ENCODE measurements at regions not wholly inside any gene's neighbourhood (a gene's known extent, or its start where the extent isn't known, plus 50 kb on each side); places are given as distances from the start of the nearest gene placed in this dataset.

GRCh38 chr11:104792861-104793260 lies 105.4 kb downstream of the CASP12 start:
- Histone ChIP-seq H3K27me3 (no peaks in the 10 kb centered on the region), H3K4me3 (no peak overlapping the region), H3K9me3 (no peaks in the 10 kb centered on the region), H3K36me3 (no peaks in the 10 kb centered on the region), H3K27ac (no peak overlapping the region), H3K4me1 (no peaks in the 10 kb centered on the region)
- TF ChIP-seq POLR2AphosphoS5 (IDR thresholded peaks at IDR 0.05; ENCODE audit: insufficient read depth in 1 of 2, low read depth in 1 of 2) (no peak), POLR2A (IDR thresholded peaks at IDR 0.05) (no peak), CTCF (IDR thresholded peaks at IDR 0.05) (no peak)
- intact Hi-C loops (cut with DNase I), result no loop called here
- no peak for DNase-seq (ENCODE audit: extremely low spot score in 2 of 2)

GRCh38 chr11:104791896-104792295 lies 106.4 kb downstream of the CASP12 start:
- intact Hi-C loops (cut with DNase I), result no loop called here
- H3K4me1 ChIP-seq, result no peaks in the 10 kb centered on the region
- no peaks in the 10 kb centered on the region for H3K27me3 ChIP-seq
- no peak overlapping the region for H3K27ac ChIP-seq
- no peak for DNase-seq (ENCODE audit: extremely low spot score in 2 of 2)
- no peaks in the 10 kb centered on the region for H3K9me3 ChIP-seq
- TF ChIP-seq POLR2AphosphoS5 (IDR thresholded peaks at IDR 0.05; ENCODE audit: insufficient read depth in 1 of 2, low read depth in 1 of 2) (no peak), POLR2A (IDR thresholded peaks at IDR 0.05) (no peak), CTCF (IDR thresholded peaks at IDR 0.05) (no peak)
- no peak overlapping the region for H3K4me3 ChIP-seq
- H3K36me3 ChIP-seq, result no peaks in the 10 kb centered on the region

- TF ChIP-seq POLR2AphosphoS5 (IDR thresholded peaks at IDR 0.05; ENCODE audit: insufficient read depth in 1 of 2, low read depth in 1 of 2) (no peak), POLR2A (IDR thresholded peaks at IDR 0.05) (no peak), CTCF (IDR thresholded peaks at IDR 0.05) (no peak)
- DNase-seq (ENCODE audit: extremely low spot score in 2 of 2), result no peak
- Histone ChIP-seq H3K36me3 (no peaks in the 10 kb centered on the region), H3K4me1 (no peaks in the 10 kb centered on the region), H3K9me3 (no peaks in the 10 kb centered on the region), H3K27me3 (no peaks in the 10 kb centered on the region), H3K4me3 (no peak overlapping the region), H3K27ac (no peak overlapping the region)
- intact Hi-C loops (cut with DNase I), result no loop called here
These were observed 113.4 kb downstream of the CASP12 start for GRCh38 chr11:104784684-104785460.

GRCh38 chr11:104783241-104783640 lies 115.0 kb downstream of the CASP12 start:
- intact Hi-C loops (cut with DNase I), result no loop called here
- no peaks in the 10 kb centered on the region for H3K36me3 ChIP-seq
- H3K27ac ChIP-seq, result no peak overlapping the region
- H3K9me3 ChIP-seq, result no peaks in the 10 kb centered on the region
- no peak overlapping the region for H3K4me3 ChIP-seq
- no peaks in the 10 kb centered on the region for H3K4me1 ChIP-seq
- DNase-seq (ENCODE audit: extremely low spot score in 2 of 2), result no peak
- H3K27me3 ChIP-seq, result no peaks in the 10 kb centered on the region
- TF ChIP-seq POLR2AphosphoS5 (IDR thresholded peaks at IDR 0.05; ENCODE audit: insufficient read depth in 1 of 2, low read depth in 1 of 2) (no peak), CTCF (IDR thresholded peaks at IDR 0.05) (no peak), POLR2A (IDR thresholded peaks at IDR 0.05) (no peak)

GRCh38 chr11:104782377-104782754 lies 115.9 kb downstream of the CASP12 start:
- no peak for DNase-seq (ENCODE audit: extremely low spot score in 2 of 2)
- H3K36me3 ChIP-seq, result no peaks in the 10 kb centered on the region
- intact Hi-C loops (cut with DNase I), result no loop called here
- H3K27ac ChIP-seq, result no peak overlapping the region
- TF ChIP-seq POLR2AphosphoS5 (IDR thresholded peaks at IDR 0.05; ENCODE audit: insufficient read depth in 1 of 2, low read depth in 1 of 2) (no peak), POLR2A (IDR thresholded peaks at IDR 0.05) (no peak), CTCF (IDR thresholded peaks at IDR 0.05) (no peak)
- H3K27me3 ChIP-seq, result no peaks in the 10 kb centered on the region
- no peaks in the 10 kb centered on the region for H3K4me1 ChIP-seq
- H3K4me3 ChIP-seq, result no peak overlapping the region
- no peaks in the 10 kb centered on the region for H3K9me3 ChIP-seq
